SK-N-SH (cell line): ENCODE measurements at regions not wholly inside any gene's neighbourhood (a gene's known extent, or its start where the extent isn't known, plus 50 kb on each side); places are given as distances from the start of the nearest gene placed in this dataset.

ENCODE experiments used
- CTCF ChIA-PET: fragments of 300-600, 350-600 bp; formaldehyde crosslinking; extraction: SDS; loops from one replicate; lab custom pipeline; 2021; lab: Yijun Ruan, JAX
- POLR2A ChIA-PET: fragments of 350-600 bp; sonication (Branson Sonifier 250); formaldehyde crosslinking; extraction: SDS; loops from one replicate; lab custom pipeline; 2020; ENCODE audit warnings: antibody characterized with exemption, inconsistent platforms; lab: Yijun Ruan, JAX
- DNase-seq: peaks from one replicate; pipeline ENCODE4 v3.0.0; 2012
- H2AFZ ChIP-seq: fragments of 200-600 bp; sonication (generic); 2 replicates; pipeline ENCODE4 v1.8.1; 2016; ENCODE audit warnings: antibody characterized with exemption, mild to moderate bottlenecking, low read depth
- H3F3A ChIP-seq: fragments of 200-600 bp; sonication (generic); replicated peaks from 2 replicates; pipeline ENCODE3; 2016; ENCODE audit warnings: antibody characterized with exemption, mild to moderate bottlenecking; ENCODE audit not compliant: insufficient read depth
- H3K27ac ChIP-seq, 2 experiments: fragments of 200-500 bp in 1 of 2; fragments of 200-600 bp in 1 of 2; sonication (Bioruptor generic) in 1 of 2; sonication (generic), shearing (Covaris generic) in 1 of 2; 2 replicates each; pipeline versions ENCODE4 v1.5.1 to v1.6.1; 2014 to 2016; ENCODE audit warnings: low read depth in 2 of 2, inconsistent platforms in 1 of 2, low read length in 1 of 2, mild to moderate bottlenecking in 1 of 2, mixed read lengths in 1 of 2
- H3K27me3 ChIP-seq: fragments of 200-600 bp; sonication (generic), shearing (Covaris generic); 2 replicates; pipeline ENCODE4 v1.6.1; 2016; ENCODE audit warnings: mixed run types; ENCODE audit not compliant: insufficient read depth
- H3K36me3 ChIP-seq, 2 experiments: fragments of 200-500 bp in 1 of 2; fragments of 200-600 bp in 1 of 2; sonication (Bioruptor generic) in 1 of 2; sonication (generic) in 1 of 2; replicated peaks in 1 of 2; 2 replicates each; pipeline versions ENCODE3 to v1.5.1; 2014 to 2016; ENCODE audit warnings: low read length in 1 of 2, mild to moderate bottlenecking in 1 of 2; ENCODE audit not compliant: insufficient read depth in 2 of 2, control insufficient read depth in 1 of 2
- H3K4me1 ChIP-seq, 2 experiments: fragments of 200-500 bp in 1 of 2; fragments of 200-600 bp in 1 of 2; sonication (Bioruptor generic) in 1 of 2; sonication (generic), shearing (Covaris generic) in 1 of 2; 2 replicates each; pipeline versions ENCODE4 v1.5.1 to v1.6.1; 2014 to 2016; ENCODE audit warnings: low read depth in 1 of 2, low read length in 1 of 2, mixed run types in 1 of 2; ENCODE audit not compliant: insufficient read depth in 2 of 2, control insufficient read depth in 1 of 2
- H3K4me2 ChIP-seq: fragments of 200-600 bp; sonication (generic), shearing (Covaris generic); 2 replicates; pipeline ENCODE4 v1.6.1; 2017; ENCODE audit warnings: mixed run types
- H3K4me3 ChIP-seq, 2 experiments: fragments of 200-500 bp in 1 of 2; fragments of 200-600 bp in 1 of 2; sonication (Bioruptor generic) in 1 of 2; sonication (generic), shearing (Covaris generic) in 1 of 2; 2 replicates each; pipeline versions ENCODE4 v1.5.1 to v1.8.1; 2014 to 2016; ENCODE audit warnings: low read depth in 2 of 2, inconsistent platforms in 1 of 2, low read length in 1 of 2, mild to moderate bottlenecking in 1 of 2, mixed read lengths in 1 of 2, moderate library complexity in 1 of 2
- H3K79me2 ChIP-seq: fragments of 200-600 bp; sonication (generic); 2 replicates; pipeline ENCODE4 v1.8.1; 2017; ENCODE audit warnings: mild to moderate bottlenecking; ENCODE audit not compliant: insufficient read depth
- H3K9ac ChIP-seq: fragments of 200-600 bp; sonication (generic); 2 replicates; pipeline ENCODE4 v1.6.1; 2017; ENCODE audit warnings: mixed run types
- H3K9me2 ChIP-seq: fragments of 200-600 bp; sonication (generic); 2 replicates; pipeline ENCODE4 v1.6.1; 2017; ENCODE audit warnings: mixed run types
- H3K9me3 ChIP-seq: fragments of 200-600 bp; sonication (generic); 2 replicates; pipeline ENCODE4 v1.6.1; 2017; ENCODE audit warnings: mixed run types, mild to moderate bottlenecking, moderate library complexity
- H4K20me1 ChIP-seq: fragments of 200-600 bp; sonication (generic); 2 replicates; pipeline ENCODE4 v1.6.1; 2017; ENCODE audit warnings: mild to moderate bottlenecking, mixed run types; ENCODE audit not compliant: insufficient read depth
- EP300 ChIP-seq, 2 experiments: IDR thresholded peaks; 2 replicates each; pipeline versions ENCODE4 v1.4.0 to v1.6.1; 2012; ENCODE audit warnings: borderline replicate concordance in 1 of 2, low read depth in 1 of 2, low read length in 1 of 2
- FOSL2 ChIP-seq: IDR thresholded peaks from 2 replicates; pipeline ENCODE4 v1.4.0; 2012; ENCODE audit warnings: low read depth, mild to moderate bottlenecking, moderate library complexity, borderline replicate concordance
- FOXJ3 ChIP-seq: sonication (generic); formaldehyde crosslinking; IDR thresholded peaks from 2 replicates; pipeline ENCODE4 v1.5.1; 2020; ENCODE audit warnings: mild to moderate bottlenecking, missing genetic modification reagents
- FOXM1 ChIP-seq: IDR thresholded peaks from 2 replicates; pipeline ENCODE4 v1.4.0; 2012; ENCODE audit warnings: low read depth, mild to moderate bottlenecking
- JUND ChIP-seq: IDR thresholded peaks from 2 replicates; pipeline ENCODE4 v1.4.0; 2012
- MEF2A ChIP-seq: IDR thresholded peaks from 2 replicates; pipeline ENCODE4 v1.4.0; 2012; ENCODE audit warnings: low read depth, borderline replicate concordance
- NFIC ChIP-seq: IDR thresholded peaks from 2 replicates; pipeline ENCODE4 v1.4.0; 2012; ENCODE audit warnings: borderline replicate concordance
- RAD21 ChIP-seq: IDR thresholded peaks from 2 replicates; pipeline ENCODE4 v1.6.1; 2012; ENCODE audit warnings: mild to moderate bottlenecking, low read length
- RCOR1 ChIP-seq: fragments of 150-350 bp; IDR thresholded peaks from 2 replicates; pipeline ENCODE4 v1.6.1; 2017; ENCODE audit warnings: antibody characterized with exemption, low read length
- RFX5 ChIP-seq: IDR thresholded peaks from 2 replicates; pipeline ENCODE4 v1.6.1; 2012; ENCODE audit warnings: mild to moderate bottlenecking, improper control_type of control experiment, low read length
- RXRA ChIP-seq: IDR thresholded peaks from 2 replicates; pipeline ENCODE4 v1.4.0; 2012; ENCODE audit warnings: low read depth, mild to moderate bottlenecking, borderline replicate concordance
- TAF1 ChIP-seq: IDR thresholded peaks from 2 replicates; pipeline ENCODE4 v1.6.1; 2012; ENCODE audit warnings: low read depth, mild to moderate bottlenecking, low read length, moderate library complexity, borderline replicate concordance
- TCF12 ChIP-seq: IDR thresholded peaks from 2 replicates; pipeline ENCODE4 v1.4.0; 2012
- TEAD4 ChIP-seq: IDR thresholded peaks from 2 replicates; pipeline ENCODE4 v1.4.0; 2012; ENCODE audit warnings: mild to moderate bottlenecking, borderline replicate concordance; ENCODE audit not compliant: insufficient read depth
- YY1 ChIP-seq: IDR thresholded peaks from 2 replicates; pipeline ENCODE4 v1.4.0; 2012; ENCODE audit warnings: low read depth, mild to moderate bottlenecking
- WGBS: methylation state at CpG from one replicate; pipeline ENCODE4 v1.1.6; 2017; ENCODE audit warnings: low lambda C conversion rate; 5-methylcytosine and 5-hydroxymethylcytosine counted together
- TF ChIP-seq, protein P1 (sequence below): IDR thresholded peaks from 2 replicates; pipeline ENCODE4 v1.4.0; 2012; ENCODE audit warnings: low read depth
- TF ChIP-seq, protein P2 (sequence below): IDR thresholded peaks from 2 replicates; pipeline ENCODE4; 2012
- TF ChIP-seq, protein P3 (sequence below): IDR thresholded peaks from 2 replicates; pipeline ENCODE4 v1.4.0; 2012; ENCODE audit warnings: low read depth, borderline replicate concordance
- TF ChIP-seq, protein P4 (sequence below): IDR thresholded peaks from 2 replicates; pipeline ENCODE4 v1.6.1; 2012; ENCODE audit warnings: mild to moderate bottlenecking, low read depth, low read length, moderate library complexity

DNA sequence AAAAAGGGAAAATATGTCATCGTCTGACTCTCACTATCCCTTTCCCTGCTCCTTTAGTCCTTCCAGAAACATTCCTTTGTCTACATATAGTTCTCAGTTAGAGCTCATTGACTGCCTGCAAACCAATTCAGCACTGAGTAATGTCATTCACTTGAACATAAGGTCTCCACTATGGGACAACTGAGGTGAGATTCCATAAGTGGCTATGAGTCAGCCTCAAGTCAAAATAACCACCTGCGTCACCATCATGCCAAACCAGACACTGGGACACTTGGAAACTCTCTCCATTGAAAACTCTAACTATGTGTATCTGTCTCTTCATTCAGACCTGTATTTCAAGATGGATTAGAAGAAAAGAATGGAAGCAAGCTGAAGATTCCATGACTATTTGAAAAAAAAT lies 878.0 kb upstream of the PIK3C3 start:
- H2AFZ ChIP-seq = no peak overlapping the region
- H3K79me2 ChIP-seq = no peaks in the 10 kb centered on the region
- H4K20me1 ChIP-seq = no peaks in the 10 kb centered on the region
- H3K36me3 ChIP-seq = no peaks in the 10 kb centered on the region
- WGBS = 82% methylated on average over 2 of the region's 2 CpGs
- H3F3A ChIP-seq = peaks cover 23% of the 10 kb centered on the region
- no peaks in the 10 kb centered on the region for H3K9me3 ChIP-seq
- no peak overlapping the region for H3K4me2 ChIP-seq
- H3K27me3 ChIP-seq = no peaks in the 10 kb centered on the region
- peaks cover 5% of the 10 kb centered on the region; the same call in 1 of the 2 replicates for H3K9me2 ChIP-seq
- POLR2A ChIA-PET = no interaction called here
- DNase-seq = no peak
- H3K4me1 ChIP-seq = peaks cover 0 to 14% of the 10 kb centered on the region in 2 experiments; a peak in 3 of 4 replicates
- CTCF ChIA-PET = no interaction called here
- no peak overlapping the region for H3K27ac ChIP-seq
- TF ChIP-seq, protein P1, sequence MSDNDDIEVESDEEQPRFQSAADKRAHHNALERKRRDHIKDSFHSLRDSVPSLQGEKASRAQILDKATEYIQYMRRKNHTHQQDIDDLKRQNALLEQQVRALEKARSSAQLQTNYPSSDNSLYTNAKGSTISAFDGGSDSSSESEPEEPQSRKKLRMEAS = no peak
- TF ChIP-seq FOXM1 (no peak), TAF1 (no peak), NFIC (no peak), RCOR1 (no peak), FOXJ3 (CRISPR knock-in tag) (no peak), YY1 (no peak), FOSL2 (no peak)
- TF ChIP-seq, protein P2, sequence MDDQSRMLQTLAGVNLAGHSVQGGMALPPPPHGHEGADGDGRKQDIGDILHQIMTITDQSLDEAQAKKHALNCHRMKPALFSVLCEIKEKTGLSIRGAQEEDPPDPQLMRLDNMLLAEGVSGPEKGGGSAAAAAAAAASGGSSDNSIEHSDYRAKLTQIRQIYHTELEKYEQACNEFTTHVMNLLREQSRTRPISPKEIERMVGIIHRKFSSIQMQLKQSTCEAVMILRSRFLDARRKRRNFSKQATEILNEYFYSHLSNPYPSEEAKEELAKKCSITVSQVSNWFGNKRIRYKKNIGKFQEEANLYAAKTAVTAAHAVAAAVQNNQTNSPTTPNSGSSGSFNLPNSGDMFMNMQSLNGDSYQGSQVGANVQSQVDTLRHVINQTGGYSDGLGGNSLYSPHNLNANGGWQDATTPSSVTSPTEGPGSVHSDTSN = no peak
- TF ChIP-seq, protein P3, sequence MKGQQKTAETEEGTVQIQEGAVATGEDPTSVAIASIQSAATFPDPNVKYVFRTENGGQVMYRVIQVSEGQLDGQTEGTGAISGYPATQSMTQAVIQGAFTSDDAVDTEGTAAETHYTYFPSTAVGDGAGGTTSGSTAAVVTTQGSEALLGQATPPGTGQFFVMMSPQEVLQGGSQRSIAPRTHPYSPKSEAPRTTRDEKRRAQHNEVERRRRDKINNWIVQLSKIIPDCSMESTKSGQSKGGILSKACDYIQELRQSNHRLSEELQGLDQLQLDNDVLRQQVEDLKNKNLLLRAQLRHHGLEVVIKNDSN = no peak
- no peak overlapping the region for H3K4me3 ChIP-seq
- no peak overlapping the region for H3K9ac ChIP-seq

DNA sequence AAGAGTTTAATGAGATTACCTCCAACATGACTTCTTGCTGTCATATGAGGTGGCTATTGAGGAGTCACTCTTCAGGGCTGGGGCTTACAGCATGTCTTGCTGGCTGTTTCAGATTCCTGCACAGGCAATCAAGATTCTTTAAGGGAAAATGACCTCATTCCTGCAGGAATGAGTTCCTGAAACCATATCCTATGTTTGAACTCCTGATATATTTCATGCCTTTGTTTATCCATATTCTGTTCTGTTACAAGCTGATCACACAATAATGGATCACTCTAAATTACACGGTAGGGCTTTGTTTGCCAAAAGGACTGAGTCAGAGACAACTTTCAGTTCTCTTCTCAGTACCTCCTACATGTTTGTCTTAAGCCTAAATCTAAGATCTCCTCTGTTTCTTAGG lies 879.8 kb upstream of the PIK3C3 start:
- H4K20me1 ChIP-seq = no peaks in the 10 kb centered on the region
- CTCF ChIA-PET = no interaction called here
- H3K9me3 ChIP-seq = no peaks in the 10 kb centered on the region
- H3K27ac ChIP-seq = peak overlapping the region; percentile 23 to 85; a peak in 3 of 4 replicates
- H3K27me3 ChIP-seq = no peaks in the 10 kb centered on the region
- no peak for DNase-seq
- no peaks in the 10 kb centered on the region for H3K36me3 ChIP-seq
- 0% methylated on average over 1 of the region's 1 CpG for WGBS
- H3K9ac ChIP-seq = peak overlapping the region; percentile 21; the same call in 1 of the 2 replicates
- POLR2A ChIA-PET = no interaction called here
- H3K9me2 ChIP-seq = no peaks in the 10 kb centered on the region
- no peak overlapping the region for H3K4me3 ChIP-seq
- TF ChIP-seq RAD21 (no peak), TAF1 (no peak), EP300 (IDR thresholded peaks at IDR 0.05; ENCODE audit: borderline replicate concordance in 1 of 2, low read depth in 1 of 2, low read length in 1 of 2) (peak in 1 of 2 experiments; percentile 84; a peak in 1 of 4 replicates), JUND (peak; percentile 70), RXRA (0 out of 2 replicates have a peak, but pooled peaks have one; percentile 30), FOSL2 (peak; percentile 54; the same call in 1 of the 2 replicates), NFIC (peak; percentile 67), MEF2A (peak; percentile 94), TEAD4 (peak; percentile 63; the same call in 1 of the 2 replicates), FOXM1 (no peak), RFX5 (no peak), TCF12 (peak; percentile 70)
- TF ChIP-seq, protein P4, sequence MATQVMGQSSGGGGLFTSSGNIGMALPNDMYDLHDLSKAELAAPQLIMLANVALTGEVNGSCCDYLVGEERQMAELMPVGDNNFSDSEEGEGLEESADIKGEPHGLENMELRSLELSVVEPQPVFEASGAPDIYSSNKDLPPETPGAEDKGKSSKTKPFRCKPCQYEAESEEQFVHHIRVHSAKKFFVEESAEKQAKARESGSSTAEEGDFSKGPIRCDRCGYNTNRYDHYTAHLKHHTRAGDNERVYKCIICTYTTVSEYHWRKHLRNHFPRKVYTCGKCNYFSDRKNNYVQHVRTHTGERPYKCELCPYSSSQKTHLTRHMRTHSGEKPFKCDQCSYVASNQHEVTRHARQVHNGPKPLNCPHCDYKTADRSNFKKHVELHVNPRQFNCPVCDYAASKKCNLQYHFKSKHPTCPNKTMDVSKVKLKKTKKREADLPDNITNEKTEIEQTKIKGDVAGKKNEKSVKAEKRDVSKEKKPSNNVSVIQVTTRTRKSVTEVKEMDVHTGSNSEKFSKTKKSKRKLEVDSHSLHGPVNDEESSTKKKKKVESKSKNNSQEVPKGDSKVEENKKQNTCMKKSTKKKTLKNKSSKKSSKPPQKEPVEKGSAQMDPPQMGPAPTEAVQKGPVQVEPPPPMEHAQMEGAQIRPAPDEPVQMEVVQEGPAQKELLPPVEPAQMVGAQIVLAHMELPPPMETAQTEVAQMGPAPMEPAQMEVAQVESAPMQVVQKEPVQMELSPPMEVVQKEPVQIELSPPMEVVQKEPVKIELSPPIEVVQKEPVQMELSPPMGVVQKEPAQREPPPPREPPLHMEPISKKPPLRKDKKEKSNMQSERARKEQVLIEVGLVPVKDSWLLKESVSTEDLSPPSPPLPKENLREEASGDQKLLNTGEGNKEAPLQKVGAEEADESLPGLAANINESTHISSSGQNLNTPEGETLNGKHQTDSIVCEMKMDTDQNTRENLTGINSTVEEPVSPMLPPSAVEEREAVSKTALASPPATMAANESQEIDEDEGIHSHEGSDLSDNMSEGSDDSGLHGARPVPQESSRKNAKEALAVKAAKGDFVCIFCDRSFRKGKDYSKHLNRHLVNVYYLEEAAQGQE = no peak
- TF ChIP-seq, protein P2 = peak; percentile 70
- TF ChIP-seq, protein P1 = 0 out of 2 replicates have a peak, but pooled peaks have one; percentile 18
- H3K4me2 ChIP-seq = peak overlapping the region; percentile 5; the same call in 1 of the 2 replicates
- peak overlapping the region; percentile 20; the same call in 1 of the 2 replicates for H2AFZ ChIP-seq
- peaks cover 0 to 14% of the 10 kb centered on the region in 2 experiments for H3K4me1 ChIP-seq
- H3K79me2 ChIP-seq = no peaks in the 10 kb centered on the region
- peaks cover 23% of the 10 kb centered on the region for H3F3A ChIP-seq
